GM23338 (cell line): ENCODE measurements at regions not wholly inside any gene's neighbourhood (a gene's known extent, or its start where the extent isn't known, plus 50 kb on each side); places are given as distances from the start of the nearest gene placed in this dataset.

ENCODE experiments used
- ATAC-seq: fragments of 200-7000 bp; cut with Tn5 transposase; 3 replicates; pipeline ENCODE4 v1.9.1; 2020
- DNase-seq: peaks from one replicate; pipeline ENCODE4 v3.0.0-alpha.2; 2015; ENCODE audit warnings: low spot score
- H2AFZ ChIP-seq: fragments of 200-600 bp; sonication (generic); 2 replicates; pipeline ENCODE4 v1.8.0; 2016; ENCODE audit warnings: antibody characterized with exemption, mild to moderate bottlenecking, moderate library complexity
- H3F3A ChIP-seq: fragments of 200-600 bp; sonication (generic); replicated peaks from 2 replicates; pipeline ENCODE4 v1.8.0; 2017; ENCODE audit warnings: antibody characterized with exemption, mixed run types, low read depth
- H3K27ac ChIP-seq: fragments of 200-600 bp; sonication (generic); 2 replicates; pipeline ENCODE4 v1.6.1; 2016; ENCODE audit warnings: low read depth
- H3K27me3 ChIP-seq: fragments of 200-600 bp; sonication (generic); 2 replicates; pipeline ENCODE4 v1.8.0; 2016; ENCODE audit warnings: mild to moderate bottlenecking, mixed run types, moderate library complexity; ENCODE audit not compliant: insufficient read depth
- H3K36me3 ChIP-seq: fragments of 200-600 bp; sonication (generic); 2 replicates; pipeline ENCODE4 v1.8.0; 2016; ENCODE audit warnings: mild to moderate bottlenecking; ENCODE audit not compliant: insufficient read depth
- H3K4me1 ChIP-seq: fragments of 200-600 bp; sonication (generic); 2 replicates; pipeline ENCODE4 v1.8.0; 2016; ENCODE audit warnings: mild to moderate bottlenecking, moderate library complexity; ENCODE audit not compliant: insufficient read depth
- H3K4me2 ChIP-seq: fragments of 200-600 bp; sonication (generic); 2 replicates; pipeline ENCODE4 v1.7.1; 2017; ENCODE audit warnings: mixed run types
- H3K4me3 ChIP-seq: fragments of 200-600 bp; sonication (generic); 2 replicates; pipeline ENCODE4 v1.6.1; 2016; ENCODE audit warnings: mixed run types
- H3K79me2 ChIP-seq: fragments of 200-600 bp; sonication (generic); replicated peaks from 2 replicates; pipeline ENCODE4 v1.8.0; 2017; ENCODE audit warnings: mild to moderate bottlenecking; ENCODE audit not compliant: insufficient read depth
- H3K9me2 ChIP-seq: fragments of 200-600 bp; sonication (generic); 2 replicates; pipeline ENCODE4 v1.8.0; 2017; ENCODE audit not compliant: insufficient read depth
- H4K20me1 ChIP-seq: fragments of 200-600 bp; sonication (generic); replicated peaks from 2 replicates; pipeline ENCODE4 v1.8.0; 2017; ENCODE audit warnings: mild to moderate bottlenecking; ENCODE audit not compliant: insufficient read depth
- H3K27ac Mint-ChIP-seq: 2 replicates; pipeline ENCODE4 v1.8.0; 2020; ENCODE audit warnings: inconsistent platforms, mild to moderate bottlenecking, moderate library complexity, mixed read lengths
- H3K27me3 Mint-ChIP-seq: 3 replicates; pipeline ENCODE4 v1.8.0; 2022; ENCODE audit warnings: low read depth, mild to moderate bottlenecking, moderate library complexity, mixed read lengths, inconsistent platforms; ENCODE audit not compliant: insufficient read depth, poor library complexity
- H3K36me3 Mint-ChIP-seq: 3 replicates; pipeline ENCODE4 v1.8.0; 2021; ENCODE audit warnings: low read depth, mild to moderate bottlenecking, inconsistent platforms, moderate library complexity, mixed read lengths
- H3K4me1 Mint-ChIP-seq: 3 replicates; pipeline ENCODE4 v1.8.0; 2020; ENCODE audit warnings: mild to moderate bottlenecking, inconsistent platforms, mixed read lengths
- H3K4me3 Mint-ChIP-seq: 3 replicates; pipeline ENCODE4 v1.8.0; 2021; ENCODE audit warnings: moderate library complexity, mild to moderate bottlenecking, inconsistent platforms, mixed read lengths
- H3K9me3 Mint-ChIP-seq: 3 replicates; pipeline ENCODE4 v1.8.0; 2020; ENCODE audit warnings: moderate library complexity, mild to moderate bottlenecking, inconsistent platforms, mixed read lengths
- CREB1 ChIP-seq: fragments of 250-450 bp; sonication (Bioruptor Pico); IDR thresholded peaks from 2 replicates; pipeline ENCODE4 v1.5.0; 2020; ENCODE audit warnings: low read depth, mild to moderate bottlenecking, moderate library complexity
- JUNB ChIP-seq: IDR thresholded peaks from one replicate; pipeline ENCODE4 v1.6.1; 2016; ENCODE audit warnings: antibody characterized with exemption; ENCODE audit not compliant: unreplicated experiment
- NANOG ChIP-seq: IDR thresholded peaks from 2 replicates; pipeline ENCODE4 v1.6.1; 2016; ENCODE audit warnings: antibody characterized with exemption, borderline replicate concordance
- POLR2AphosphoS5 ChIP-seq: IDR thresholded peaks from 2 replicates; pipeline ENCODE4 v1.6.1; 2016; ENCODE audit warnings: antibody characterized with exemption, low read depth
- ZNF114 ChIP-seq: fragments of 250-450 bp; sonication (Bioruptor Pico); IDR thresholded peaks from 2 replicates; pipeline ENCODE4 v1.5.0; 2020; ENCODE audit warnings: mild to moderate bottlenecking, moderate library complexity
- ZNF331 ChIP-seq: fragments of 250-450 bp; sonication (Bioruptor Pico); IDR thresholded peaks from 2 replicates; pipeline ENCODE4 v1.5.0; 2020; ENCODE audit warnings: low read depth, mild to moderate bottlenecking, moderate library complexity
- TF ChIP-seq, protein P1 (sequence below): IDR thresholded peaks from 2 replicates; pipeline ENCODE4 v1.6.1; 2016; ENCODE audit warnings: antibody characterized with exemption
- TF ChIP-seq, protein P2 (sequence below): fragments of 250-450 bp; sonication (Bioruptor Pico); IDR thresholded peaks from 2 replicates; pipeline ENCODE4 v1.5.0; 2020; ENCODE audit warnings: mild to moderate bottlenecking, moderate library complexity
- TF ChIP-seq, protein P3 (sequence below), 2 experiments: fragments of 200-600 bp in 1 of 2; sonication (generic) in 1 of 2; conservative IDR thresholded peaks; 2 replicates each; pipeline versions ENCODE4 v1.5.1 to v1.6.1; 2016 to 2017; ENCODE audit warnings: antibody characterized with exemption in 2 of 2, low read depth in 2 of 2, mild to moderate bottlenecking in 2 of 2, moderate library complexity in 1 of 2

DNA sequence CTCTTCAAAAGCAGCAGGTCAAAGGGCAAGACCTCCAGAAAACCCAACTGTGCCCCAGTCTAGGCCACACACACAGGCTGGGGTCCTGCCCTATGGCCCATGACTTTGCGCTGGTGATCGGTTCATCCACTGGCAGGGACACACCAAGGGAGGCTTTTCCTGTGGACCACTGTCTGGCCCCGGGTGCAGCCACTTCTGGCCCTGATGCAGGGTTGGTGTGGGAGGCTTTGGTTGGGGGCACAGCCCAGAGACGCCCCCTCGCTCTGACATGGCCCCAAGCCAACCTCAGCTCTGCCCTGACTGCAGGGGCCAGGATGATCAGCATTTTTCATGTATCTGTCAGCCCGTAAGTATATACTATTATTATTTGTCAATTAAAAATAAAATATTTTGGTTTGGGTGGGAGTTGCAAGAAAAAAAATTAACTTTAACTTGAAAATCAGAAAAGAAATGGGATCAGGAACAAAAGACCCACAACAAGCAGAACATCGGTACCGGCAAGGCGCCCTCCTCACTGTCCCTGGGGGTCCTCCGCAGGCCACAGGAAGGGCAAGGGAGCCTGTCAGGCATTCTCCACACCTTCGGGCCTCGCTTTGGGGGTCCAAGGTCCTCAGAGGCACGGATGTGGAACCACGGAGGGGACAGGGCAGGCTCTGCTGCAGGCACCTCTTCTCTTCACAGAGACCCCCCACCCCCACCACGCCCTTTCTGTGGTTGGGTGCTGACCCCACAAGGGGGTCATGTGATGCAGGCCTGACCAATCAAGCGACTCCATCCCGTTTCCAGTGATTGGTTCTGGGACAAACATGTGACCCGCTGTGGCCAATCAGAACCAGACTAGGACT, 181.5 kb upstream of the SFSWAP start:
- Mint-ChIP-seq H3K4me1 (no peaks in the 10 kb centered on the region), H3K9me3 (no peaks in the 10 kb centered on the region), H3K4me3 (no peak overlapping the region), H3K27me3 (no peaks in the 10 kb centered on the region), H3K27ac (no peak overlapping the region), H3K36me3 (no peaks in the 10 kb centered on the region)
- no peaks in the 10 kb centered on the region for H3K4me1 ChIP-seq
- H3F3A ChIP-seq: no peaks in the 10 kb centered on the region
- DNase-seq (no peak), ATAC-seq (no peak)
- H3K79me2 ChIP-seq: no peaks in the 10 kb centered on the region
- no peak overlapping the region for H3K4me2 ChIP-seq
- no peaks in the 10 kb centered on the region for H3K9me2 ChIP-seq
- H3K36me3 ChIP-seq: no peaks in the 10 kb centered on the region
- no peaks in the 10 kb centered on the region for H3K27me3 ChIP-seq
- H4K20me1 ChIP-seq: no peaks in the 10 kb centered on the region
- H3K27ac ChIP-seq: no peak overlapping the region
- H3K4me3 ChIP-seq: no peak overlapping the region
- H2AFZ ChIP-seq: no peak overlapping the region
- no peak for TF ChIP-seq CREB1 (CRISPR knock-in tag)
- TF ChIP-seq JUNB: no peak
- TF ChIP-seq POLR2AphosphoS5: no peak
- TF ChIP-seq ZNF114 (CRISPR knock-in tag): no peak
- TF ChIP-seq, protein P1, sequence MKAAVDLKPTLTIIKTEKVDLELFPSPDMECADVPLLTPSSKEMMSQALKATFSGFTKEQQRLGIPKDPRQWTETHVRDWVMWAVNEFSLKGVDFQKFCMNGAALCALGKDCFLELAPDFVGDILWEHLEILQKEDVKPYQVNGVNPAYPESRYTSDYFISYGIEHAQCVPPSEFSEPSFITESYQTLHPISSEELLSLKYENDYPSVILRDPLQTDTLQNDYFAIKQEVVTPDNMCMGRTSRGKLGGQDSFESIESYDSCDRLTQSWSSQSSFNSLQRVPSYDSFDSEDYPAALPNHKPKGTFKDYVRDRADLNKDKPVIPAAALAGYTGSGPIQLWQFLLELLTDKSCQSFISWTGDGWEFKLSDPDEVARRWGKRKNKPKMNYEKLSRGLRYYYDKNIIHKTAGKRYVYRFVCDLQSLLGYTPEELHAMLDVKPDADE: no peak

DNA sequence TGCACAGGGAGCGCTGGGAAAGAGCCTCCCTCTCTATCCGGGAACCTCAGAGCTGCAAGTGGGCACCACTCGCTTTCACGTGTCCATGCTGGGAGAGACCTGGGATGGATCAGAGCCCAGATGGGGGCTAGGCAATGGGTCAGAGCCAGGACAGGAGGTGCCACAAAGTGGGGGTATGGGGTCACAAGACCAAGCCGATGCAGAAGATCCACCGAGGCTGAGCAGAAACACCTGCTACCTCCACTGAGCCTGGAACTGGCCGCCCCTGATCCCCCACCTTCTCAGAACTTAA, 180.9 kb upstream of the SFSWAP start:
- Mint-ChIP-seq H3K9me3 (no peaks in the 10 kb centered on the region), H3K36me3 (no peaks in the 10 kb centered on the region), H3K27ac (no peak overlapping the region), H3K27me3 (no peaks in the 10 kb centered on the region), H3K4me3 (no peak overlapping the region), H3K4me1 (no peaks in the 10 kb centered on the region; the same call in 2 of the 3 replicates)
- no peak overlapping the region for H2AFZ ChIP-seq
- ATAC-seq: no peak
- H3K4me3 ChIP-seq: no peak overlapping the region
- no peak for DNase-seq
- no peaks in the 10 kb centered on the region for H3F3A ChIP-seq
- no peak overlapping the region for H3K4me2 ChIP-seq
- no peaks in the 10 kb centered on the region for H4K20me1 ChIP-seq
- H3K4me1 ChIP-seq: no peaks in the 10 kb centered on the region
- H3K36me3 ChIP-seq: no peaks in the 10 kb centered on the region
- no peaks in the 10 kb centered on the region for H3K9me2 ChIP-seq
- no peaks in the 10 kb centered on the region for H3K79me2 ChIP-seq
- no peak for TF ChIP-seq ZNF331
- no peak for TF ChIP-seq NANOG
- TF ChIP-seq, protein P2, sequence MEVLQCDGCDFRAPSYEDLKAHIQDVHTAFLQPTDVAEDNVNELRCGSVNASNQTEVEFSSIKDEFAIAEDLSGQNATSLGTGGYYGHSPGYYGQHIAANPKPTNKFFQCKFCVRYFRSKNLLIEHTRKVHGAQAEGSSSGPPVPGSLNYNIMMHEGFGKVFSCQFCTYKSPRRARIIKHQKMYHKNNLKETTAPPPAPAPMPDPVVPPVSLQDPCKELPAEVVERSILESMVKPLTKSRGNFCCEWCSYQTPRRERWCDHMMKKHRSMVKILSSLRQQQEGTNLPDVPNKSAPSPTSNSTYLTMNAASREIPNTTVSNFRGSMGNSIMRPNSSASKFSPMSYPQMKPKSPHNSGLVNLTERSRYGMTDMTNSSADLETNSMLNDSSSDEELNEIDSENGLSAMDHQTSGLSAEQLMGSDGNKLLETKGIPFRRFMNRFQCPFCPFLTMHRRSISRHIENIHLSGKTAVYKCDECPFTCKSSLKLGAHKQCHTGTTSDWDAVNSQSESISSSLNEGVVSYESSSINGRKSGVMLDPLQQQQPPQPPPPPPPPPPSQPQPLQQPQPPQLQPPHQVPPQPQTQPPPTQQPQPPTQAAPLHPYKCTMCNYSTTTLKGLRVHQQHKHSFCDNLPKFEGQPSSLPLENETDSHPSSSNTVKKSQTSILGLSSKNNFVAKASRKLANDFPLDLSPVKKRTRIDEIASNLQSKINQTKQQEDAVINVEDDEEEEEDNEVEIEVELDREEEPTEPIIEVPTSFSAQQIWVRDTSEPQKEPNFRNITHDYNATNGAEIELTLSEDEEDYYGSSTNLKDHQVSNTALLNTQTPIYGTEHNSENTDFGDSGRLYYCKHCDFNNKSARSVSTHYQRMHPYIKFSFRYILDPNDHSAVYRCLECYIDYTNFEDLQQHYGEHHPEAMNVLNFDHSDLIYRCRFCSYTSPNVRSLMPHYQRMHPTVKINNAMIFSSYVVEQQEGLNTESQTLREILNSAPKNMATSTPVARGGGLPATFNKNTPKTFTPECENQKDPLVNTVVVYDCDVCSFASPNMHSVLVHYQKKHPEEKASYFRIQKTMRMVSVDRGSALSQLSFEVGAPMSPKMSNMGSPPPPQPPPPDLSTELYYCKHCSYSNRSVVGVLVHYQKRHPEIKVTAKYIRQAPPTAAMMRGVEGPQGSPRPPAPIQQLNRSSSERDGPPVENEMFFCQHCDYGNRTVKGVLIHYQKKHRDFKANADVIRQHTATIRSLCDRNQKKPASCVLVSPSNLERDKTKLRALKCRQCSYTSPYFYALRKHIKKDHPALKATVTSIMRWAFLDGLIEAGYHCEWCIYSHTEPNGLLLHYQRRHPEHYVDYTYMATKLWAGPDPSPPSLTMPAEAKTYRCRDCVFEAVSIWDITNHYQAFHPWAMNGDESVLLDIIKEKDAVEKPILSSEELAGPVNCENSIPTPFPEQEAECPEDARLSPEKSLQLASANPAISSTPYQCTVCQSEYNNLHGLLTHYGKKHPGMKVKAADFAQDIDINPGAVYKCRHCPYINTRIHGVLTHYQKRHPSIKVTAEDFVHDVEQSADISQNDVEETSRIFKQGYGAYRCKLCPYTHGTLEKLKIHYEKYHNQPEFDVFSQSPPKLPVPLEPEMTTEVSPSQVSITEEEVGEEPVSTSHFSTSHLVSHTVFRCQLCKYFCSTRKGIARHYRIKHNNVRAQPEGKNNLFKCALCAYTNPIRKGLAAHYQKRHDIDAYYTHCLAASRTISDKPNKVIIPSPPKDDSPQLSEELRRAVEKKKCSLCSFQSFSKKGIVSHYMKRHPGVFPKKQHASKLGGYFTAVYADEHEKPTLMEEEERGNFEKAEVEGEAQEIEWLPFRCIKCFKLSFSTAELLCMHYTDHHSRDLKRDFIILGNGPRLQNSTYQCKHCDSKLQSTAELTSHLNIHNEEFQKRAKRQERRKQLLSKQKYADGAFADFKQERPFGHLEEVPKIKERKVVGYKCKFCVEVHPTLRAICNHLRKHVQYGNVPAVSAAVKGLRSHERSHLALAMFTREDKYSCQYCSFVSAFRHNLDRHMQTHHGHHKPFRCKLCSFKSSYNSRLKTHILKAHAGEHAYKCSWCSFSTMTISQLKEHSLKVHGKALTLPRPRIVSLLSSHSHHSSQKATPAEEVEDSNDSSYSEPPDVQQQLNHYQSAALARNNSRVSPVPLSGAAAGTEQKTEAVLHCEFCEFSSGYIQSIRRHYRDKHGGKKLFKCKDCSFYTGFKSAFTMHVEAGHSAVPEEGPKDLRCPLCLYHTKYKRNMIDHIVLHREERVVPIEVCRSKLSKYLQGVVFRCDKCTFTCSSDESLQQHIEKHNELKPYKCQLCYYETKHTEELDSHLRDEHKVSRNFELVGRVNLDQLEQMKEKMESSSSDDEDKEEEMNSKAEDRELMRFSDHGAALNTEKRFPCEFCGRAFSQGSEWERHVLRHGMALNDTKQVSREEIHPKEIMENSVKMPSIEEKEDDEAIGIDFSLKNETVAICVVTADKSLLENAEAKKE: no peak
- TF ChIP-seq, protein P3, sequence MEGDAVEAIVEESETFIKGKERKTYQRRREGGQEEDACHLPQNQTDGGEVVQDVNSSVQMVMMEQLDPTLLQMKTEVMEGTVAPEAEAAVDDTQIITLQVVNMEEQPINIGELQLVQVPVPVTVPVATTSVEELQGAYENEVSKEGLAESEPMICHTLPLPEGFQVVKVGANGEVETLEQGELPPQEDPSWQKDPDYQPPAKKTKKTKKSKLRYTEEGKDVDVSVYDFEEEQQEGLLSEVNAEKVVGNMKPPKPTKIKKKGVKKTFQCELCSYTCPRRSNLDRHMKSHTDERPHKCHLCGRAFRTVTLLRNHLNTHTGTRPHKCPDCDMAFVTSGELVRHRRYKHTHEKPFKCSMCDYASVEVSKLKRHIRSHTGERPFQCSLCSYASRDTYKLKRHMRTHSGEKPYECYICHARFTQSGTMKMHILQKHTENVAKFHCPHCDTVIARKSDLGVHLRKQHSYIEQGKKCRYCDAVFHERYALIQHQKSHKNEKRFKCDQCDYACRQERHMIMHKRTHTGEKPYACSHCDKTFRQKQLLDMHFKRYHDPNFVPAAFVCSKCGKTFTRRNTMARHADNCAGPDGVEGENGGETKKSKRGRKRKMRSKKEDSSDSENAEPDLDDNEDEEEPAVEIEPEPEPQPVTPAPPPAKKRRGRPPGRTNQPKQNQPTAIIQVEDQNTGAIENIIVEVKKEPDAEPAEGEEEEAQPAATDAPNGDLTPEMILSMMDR (conservative IDR thresholded peaks at IDR 0.05; ENCODE audit: low read depth in 2 of 2): no peak
- TF ChIP-seq JUNB: no peak
- no peak for TF ChIP-seq CREB1 (CRISPR knock-in tag)
- no peak overlapping the region for H3K27ac ChIP-seq
- no peaks in the 10 kb centered on the region for H3K27me3 ChIP-seq
